ENCODE measurements at regions not wholly inside any gene's neighbourhood (a gene's known extent, or its start where the extent isn't known, plus 50 kb on each side); places are given as distances from the start of the nearest gene placed in this dataset. TPM values are rescaled to one million over a fixed set of nuclear protein-coding genes. Genes with fewer than 3 reads are reported as not detected.

- DNase-seq (ENCODE audit: low read depth, low spot score) (no peak), FAIRE-seq (no peak), ATAC-seq (peak; percentile 66)
- intact Hi-C loops (cut with micrococcal nuclease; ENCODE audit: unreplicated experiment): no loop called here
- Histone ChIP-seq H3K9ac (ENCODE audit: control insufficient read depth, insufficient read depth, low read length) (no peak overlapping the region), H3K36me3 (ENCODE audit: control insufficient read depth in 2 of 2, insufficient read depth in 2 of 2, low read length in 1 of 2) (no peaks in the 10 kb centered on the region), H3K27me3 (replicated peaks in 1 of 2; ENCODE audit: control insufficient read depth in 2 of 2, insufficient read depth in 2 of 2, low read length in 1 of 2) (no peaks in the 10 kb centered on the region), H3K4me1 (ENCODE audit: control insufficient read depth, insufficient read depth, low read length) (no peaks in the 10 kb centered on the region), H2AFZ (ENCODE audit: control insufficient read depth, low read depth, low read length) (no peak overlapping the region), H3K4me3 (no peak overlapping the region), H3K4me2 (ENCODE audit: control insufficient read depth, insufficient read depth) (no peak overlapping the region), H3K79me2 (ENCODE audit: control insufficient read depth, insufficient read depth, low read length) (no peaks in the 10 kb centered on the region), H3K27ac (ENCODE audit: control insufficient read depth, insufficient read depth) (no peak overlapping the region), H4K20me1 (ENCODE audit: control insufficient read depth, insufficient read depth) (no peaks in the 10 kb centered on the region), H3K9me3 (replicated peaks; ENCODE audit: control insufficient read depth, insufficient read depth, low read length) (no peaks in the 10 kb centered on the region)
- SMC1A ChIA-PET (ENCODE audit: uncharacterized antibody, unreplicated experiment): interaction anchor here (0.9 to 2.4 kb wide), 6 partner anchors 8 to 144 kb away, joined by 3 to 7 read pairs (median 4); partner anchors contain the start of gene RAG1
- no TSS peak for BruUV-seq (replicated peaks)
- RAD21 ChIA-PET (ENCODE audit: unreplicated experiment): interaction anchor here (1.2 to 1.5 kb wide), 2 partner anchors 36 to 147 kb away, joined by 3 to 5 read pairs; no protein-coding TSS in a partner anchor
- in situ Hi-C loops (cut with MboI): no loop called here
- TF ChIP-seq CBX3 (IDR thresholded peaks at IDR 0.05; ENCODE audit: borderline replicate concordance, low read depth) (no peak), FOXK2 (IDR thresholded peaks at IDR 0.05) (no peak), RBBP5 (conservative IDR thresholded peaks at IDR 0.05) (no peak), ZNF687 (IDR thresholded peaks at IDR 0.05) (no peak), SREBF2 (IDR thresholded peaks at IDR 0.05; ENCODE audit: low read length) (no peak), MYB (IDR thresholded peaks at IDR 0.05; ENCODE audit: borderline replicate concordance, low read depth, low read length) (no peak), TBL1XR1 (IDR thresholded peaks at IDR 0.05; ENCODE audit: low read depth, low read length) (no peak), YY1 (IDR thresholded peaks at IDR 0.05; ENCODE audit: low read depth, low read length) (peak; percentile 59), CTCF (IDR thresholded peaks at IDR 0.05 in 2 of 3, conservative IDR thresholded peaks at IDR 0.05 in 1 of 3; ENCODE audit: control insufficient read depth in 2 of 3, extremely low read depth in 1 of 3, insufficient read depth in 1 of 3, low read depth in 3 of 3, low read length in 3 of 3) (peak in 2 of 3 experiments; percentile 18 to 31; a peak in 1 of 6 replicates)
- CTCF ChIA-PET: interaction anchor here (0.6 to 3.9 kb wide), 5 partner anchors 10 to 146 kb away, joined by 3 to 19 read pairs (median 8); no protein-coding TSS in a partner anchor
- WGBS (ENCODE audit: insufficient coverage, insufficient replicate concordance, low lambda C conversion rate, missing lambda C conversion rate): 19% methylated on average over 3 of the region's 3 CpGs
- POLR2A ChIA-PET: no interaction called here
Measured at GRCh38 chr11:36711104-36711825, 113.2 kb upstream of the RAG2 start.

Small RNA genes lying in the stretch of these regions (small RNA-seq; reads per million reads assigned to genes)
- gene RF00322: not detected
- gene RNU6-99P: not detected

All from GM12878 (cell line).